ENCODE measurements at regions not wholly inside any gene's neighbourhood (a gene's known extent, or its start where the extent isn't known, plus 50 kb on each side); places are given as distances from the start of the nearest gene placed in this dataset.
A peak's percentile ranks its signal among the peaks of the same experiment; 100 is the strongest.

DNA sequence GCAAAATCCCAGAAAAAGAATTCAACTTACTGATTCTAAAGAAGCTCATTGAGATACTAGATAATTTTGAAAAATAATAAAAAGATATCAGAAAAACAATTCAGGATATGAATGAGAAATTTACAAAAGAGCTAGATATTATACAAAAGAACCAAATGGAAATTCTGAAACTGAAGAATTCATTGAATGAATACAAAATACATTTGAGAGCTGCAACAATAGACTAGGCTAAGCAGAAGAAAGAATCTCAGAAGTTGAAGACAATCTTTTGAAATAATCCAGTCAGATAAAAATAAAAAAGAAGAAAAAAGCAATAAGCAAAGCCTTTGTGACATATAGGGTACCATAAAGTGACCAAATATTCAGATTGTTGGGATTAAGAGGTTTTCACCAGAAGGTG, 206.0 kb downstream of the CD109 start:
- H3K4me3 ChIP-seq, result no peak overlapping the region
- no peaks in the 10 kb centered on the region for H3K79me2 ChIP-seq (ENCODE audit: control insufficient read depth, insufficient read depth, low read length)
- no peaks in the 10 kb centered on the region for H3K36me3 ChIP-seq (ENCODE audit: control insufficient read depth, insufficient read depth, low read length)
- no peaks in the 10 kb centered on the region for H4K20me1 ChIP-seq (replicated peaks; ENCODE audit: control insufficient read depth, insufficient read depth, low read length)
- H2AFZ ChIP-seq (ENCODE audit: low read depth, low read length), result no peak overlapping the region
- H3K4me1 ChIP-seq (replicated peaks in 1 of 2; ENCODE audit: control insufficient read depth in 2 of 2, insufficient read depth in 2 of 2, low read length in 2 of 2), result no peaks in the 10 kb centered on the region
- H3K4me2 ChIP-seq (ENCODE audit: insufficient read depth, low read length), result no peak overlapping the region
- FAIRE-seq, result no peak
- intact Hi-C loops (cut with micrococcal nuclease) (no loop called here), in situ Hi-C loops (cut with MboI) (no loop called here)
- DNase-seq (ENCODE audit: extremely low read depth in 1 of 4, low spot score in 3 of 4), result no peak
- ATAC-seq, result no peak
- no peaks in the 10 kb centered on the region for H3K9me3 ChIP-seq (replicated peaks; ENCODE audit: control insufficient read depth, insufficient read depth, low read depth, low read length)
- H3K9me1 ChIP-seq (ENCODE audit: control insufficient read depth, insufficient read depth, low read length), result no peaks in the 10 kb centered on the region
- no TSS peak for BruUV-seq (replicated peaks)
- H3K27ac ChIP-seq (ENCODE audit: extremely low read depth, low read depth, low read length), result no peak overlapping the region
- no peaks in the 10 kb centered on the region for H3K27me3 ChIP-seq (ENCODE audit: control insufficient read depth in 2 of 2, insufficient read depth in 2 of 2, low read length in 2 of 2)
- CTCF ChIA-PET (ENCODE audit: low intra/inter-chr PET ratio), result no interaction called here
- POLR2A ChIA-PET, result no interaction called here
- TF ChIP-seq TRIM28 (IDR thresholded peaks at IDR 0.05) (0 out of 2 replicates have a peak, but pooled peaks have one; percentile 51), NONO (IDR thresholded peaks at IDR 0.05; ENCODE audit: low read depth in 2 of 2, low read length in 1 of 2) (no peak)
- no peak overlapping the region for H3K9ac ChIP-seq (ENCODE audit: insufficient read depth in 1 of 2, low read depth in 2 of 2, low read length in 2 of 2)

DNA sequence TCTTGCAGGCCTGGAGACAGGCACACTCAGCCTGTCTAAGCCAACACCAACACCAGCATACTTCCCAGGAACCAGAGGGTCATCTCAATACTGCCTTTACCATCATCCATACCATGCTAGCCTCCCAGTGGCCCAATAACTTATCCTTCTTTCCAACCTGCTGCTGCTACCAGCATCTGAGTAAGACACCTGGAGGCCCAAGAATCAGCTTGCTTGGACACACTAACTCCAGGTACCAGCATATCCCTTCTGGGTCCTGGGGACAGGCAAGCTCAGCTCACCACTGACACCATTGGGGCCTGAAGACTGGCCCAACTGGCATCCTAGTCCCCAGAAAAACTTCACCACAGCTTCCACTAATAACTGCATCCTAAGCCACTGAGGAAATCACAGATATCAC, 205.3 kb downstream of the CD109 start:
- POLR2A ChIA-PET, result no interaction called here
- TF ChIP-seq NCOA6 (IDR thresholded peaks at IDR 0.05) (no peak), ZNF507 (tag; conservative IDR thresholded peaks at IDR 0.05) (no peak), MYBL2 (IDR thresholded peaks at IDR 0.05; ENCODE audit: low read depth) (no peak), MYBL2 (CRISPR knock-in tag; IDR thresholded peaks at IDR 0.05; ENCODE audit: borderline replicate concordance) (no peak), NR2C2 (CRISPR knock-in tag; IDR thresholded peaks at IDR 0.05) (no peak), NR2C2 (tag; IDR thresholded peaks at IDR 0.05) (no peak)
- TF ChIP-seq, protein P1, sequence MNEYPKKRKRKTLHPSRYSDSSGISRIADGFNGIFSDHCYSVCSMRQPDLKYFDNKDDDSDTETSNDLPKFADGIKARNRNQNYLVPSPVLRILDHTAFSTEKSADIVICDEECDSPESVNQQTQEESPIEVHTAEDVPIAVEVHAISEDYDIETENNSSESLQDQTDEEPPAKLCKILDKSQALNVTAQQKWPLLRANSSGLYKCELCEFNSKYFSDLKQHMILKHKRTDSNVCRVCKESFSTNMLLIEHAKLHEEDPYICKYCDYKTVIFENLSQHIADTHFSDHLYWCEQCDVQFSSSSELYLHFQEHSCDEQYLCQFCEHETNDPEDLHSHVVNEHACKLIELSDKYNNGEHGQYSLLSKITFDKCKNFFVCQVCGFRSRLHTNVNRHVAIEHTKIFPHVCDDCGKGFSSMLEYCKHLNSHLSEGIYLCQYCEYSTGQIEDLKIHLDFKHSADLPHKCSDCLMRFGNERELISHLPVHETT (CRISPR knock-in tag; conservative IDR thresholded peaks at IDR 0.05 in 1 of 2, IDR thresholded peaks at IDR 0.05 in 1 of 2), result no peak
- Histone ChIP-seq H2AFZ (ENCODE audit: low read depth, low read length) (no peak overlapping the region), H3K27me3 (ENCODE audit: control insufficient read depth in 2 of 2, insufficient read depth in 2 of 2, low read length in 2 of 2) (no peaks in the 10 kb centered on the region), H3K27ac (ENCODE audit: extremely low read depth, low read depth, low read length) (no peak overlapping the region), H3K4me2 (ENCODE audit: insufficient read depth, low read length) (no peak overlapping the region), H3K4me3 (no peak overlapping the region), H3K9me1 (ENCODE audit: control insufficient read depth, insufficient read depth, low read length) (no peaks in the 10 kb centered on the region), H3K9me3 (replicated peaks; ENCODE audit: control insufficient read depth, insufficient read depth, low read depth, low read length) (no peaks in the 10 kb centered on the region), H3K36me3 (ENCODE audit: control insufficient read depth, insufficient read depth, low read length) (no peaks in the 10 kb centered on the region), H3K4me1 (replicated peaks in 1 of 2; ENCODE audit: control insufficient read depth in 2 of 2, insufficient read depth in 2 of 2, low read length in 2 of 2) (no peaks in the 10 kb centered on the region), H4K20me1 (replicated peaks; ENCODE audit: control insufficient read depth, insufficient read depth, low read length) (no peaks in the 10 kb centered on the region), H3K79me2 (ENCODE audit: control insufficient read depth, insufficient read depth, low read length) (no peaks in the 10 kb centered on the region), H3K9ac (ENCODE audit: insufficient read depth in 1 of 2, low read depth in 2 of 2, low read length in 2 of 2) (no peak overlapping the region)
- FAIRE-seq, result no peak
- in situ Hi-C loops (cut with MboI) (no loop called here), intact Hi-C loops (cut with micrococcal nuclease) (no loop called here)
- no peak for ATAC-seq
- BruUV-seq (replicated peaks), result no TSS peak
- CTCF ChIA-PET (ENCODE audit: low intra/inter-chr PET ratio), result no interaction called here
- no peak for DNase-seq (ENCODE audit: extremely low read depth in 1 of 4, low spot score in 3 of 4)

All from K562 (cell line).